ENCODE measurements at regions not wholly inside any gene's neighbourhood (a gene's known extent, or its start where the extent isn't known, plus 50 kb on each side); places are given as distances from the start of the nearest gene placed in this dataset.

GRCh38 chr1:243903895-243904294 is 53.9 kb upstream of the AKT3 start:
- DNase-seq: no peak

DNA sequence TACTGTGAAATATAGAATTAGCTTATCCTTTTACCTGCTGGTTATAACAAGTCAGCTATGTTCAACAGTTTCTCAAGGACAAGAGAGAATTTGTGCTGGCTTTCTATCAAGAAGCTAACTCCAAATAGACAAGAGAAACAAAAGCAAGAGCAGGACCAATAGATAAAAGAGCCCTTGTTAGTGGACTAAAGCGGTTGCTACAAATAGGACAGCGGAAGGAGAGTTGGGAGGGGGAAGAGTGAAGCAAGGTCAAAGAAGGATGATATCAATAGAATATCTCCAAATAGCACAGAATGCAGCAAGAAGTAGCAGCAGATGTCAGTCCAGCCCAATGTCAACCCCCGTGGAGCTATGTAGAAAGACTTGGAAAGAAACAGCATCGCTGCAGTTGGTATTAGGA is 53.0 kb upstream of the AKT3 start:
- no peak for DNase-seq

- no peak for DNase-seq
Measured at GRCh38 chr1:243902100-243902499, 52.1 kb upstream of the AKT3 start.

Data from activated naive CD4-positive, alpha-beta T cell (primary cell).